ENCODE measurements at regions not wholly inside any gene's neighbourhood (a gene's known extent, or its start where the extent isn't known, plus 50 kb on each side); places are given as distances from the start of the nearest gene placed in this dataset.

GRCh38 chr4:126874533-126874932 lies 758.2 kb upstream of the INTU start:
- no peaks in the 10 kb centered on the region for H3K27me3 ChIP-seq
- DNase-seq: no peak
- H3K4me1 ChIP-seq: no peaks in the 10 kb centered on the region
- no peak overlapping the region for H3K4me3 ChIP-seq (ENCODE audit: low read depth, low read length)
- no peak for TF ChIP-seq CTCF (IDR thresholded peaks at IDR 0.05; ENCODE audit: low read depth, low read length)
- H3K36me3 ChIP-seq: no peaks in the 10 kb centered on the region
- H3K9me3 ChIP-seq: no peaks in the 10 kb centered on the region

- Histone ChIP-seq H3K9me3 (no peaks in the 10 kb centered on the region), H3K4me3 (ENCODE audit: low read depth, low read length) (no peak overlapping the region), H3K36me3 (no peaks in the 10 kb centered on the region), H3K4me1 (no peaks in the 10 kb centered on the region), H3K27me3 (no peaks in the 10 kb centered on the region)
- no peak for TF ChIP-seq CTCF (IDR thresholded peaks at IDR 0.05; ENCODE audit: low read depth, low read length)
- no peak for DNase-seq
These were observed 743.8 kb upstream of the INTU start for GRCh38 chr4:126888968-126889367.

- no peak for DNase-seq
- TF ChIP-seq CTCF (IDR thresholded peaks at IDR 0.05; ENCODE audit: low read depth, low read length): no peak
- no peak overlapping the region for H3K4me3 ChIP-seq (ENCODE audit: low read depth, low read length)
These were observed 742.4 kb upstream of the INTU start for GRCh38 chr4:126890383-126890782.

GRCh38 chr4:126890994-126891393 lies 741.8 kb upstream of the INTU start:
- H3K4me1 ChIP-seq: no peaks in the 10 kb centered on the region
- H3K27me3 ChIP-seq: no peaks in the 10 kb centered on the region
- TF ChIP-seq CTCF (IDR thresholded peaks at IDR 0.05; ENCODE audit: low read depth, low read length): no peak
- no peak for DNase-seq
- no peaks in the 10 kb centered on the region for H3K9me3 ChIP-seq
- H3K36me3 ChIP-seq: no peaks in the 10 kb centered on the region
- H3K4me3 ChIP-seq (ENCODE audit: low read depth, low read length): no peak overlapping the region

More at GRCh38 chr4:126890383-126890782, 742.4 kb upstream of the INTU start:
- H3K27me3 ChIP-seq: no peaks in the 10 kb centered on the region
- no peaks in the 10 kb centered on the region for H3K4me1 ChIP-seq
- H3K36me3 ChIP-seq: no peaks in the 10 kb centered on the region
- H3K9me3 ChIP-seq: no peaks in the 10 kb centered on the region

GRCh38 chr4:126894963-126895362 lies 737.8 kb upstream of the INTU start:
- H3K36me3 ChIP-seq: no peaks in the 10 kb centered on the region
- no peaks in the 10 kb centered on the region; the same call in 1 of the 2 replicates for H3K9me3 ChIP-seq
- no peak for TF ChIP-seq CTCF (IDR thresholded peaks at IDR 0.05; ENCODE audit: low read depth, low read length)
- no peaks in the 10 kb centered on the region for H3K27me3 ChIP-seq
- no peak overlapping the region for H3K4me3 ChIP-seq (ENCODE audit: low read depth, low read length)
- no peak for DNase-seq
- H3K4me1 ChIP-seq: no peaks in the 10 kb centered on the region

- DNase-seq: no peak
- Histone ChIP-seq H3K9me3 (no peaks in the 10 kb centered on the region; the same call in 1 of the 2 replicates), H3K36me3 (no peaks in the 10 kb centered on the region), H3K4me1 (no peaks in the 10 kb centered on the region), H3K27me3 (no peaks in the 10 kb centered on the region), H3K4me3 (ENCODE audit: low read depth, low read length) (no peak overlapping the region)
- no peak for TF ChIP-seq CTCF (IDR thresholded peaks at IDR 0.05; ENCODE audit: low read depth, low read length)
These were observed 736.7 kb upstream of the INTU start for GRCh38 chr4:126895988-126896570.

Measured in BE2C (cell line).